ENCODE measurements at regions not wholly inside any gene's neighbourhood (a gene's known extent, or its start where the extent isn't known, plus 50 kb on each side); places are given as distances from the start of the nearest gene placed in this dataset.
"Not testable (repeated sequence)": the region's sequence is repeated elsewhere in the genome, so short reads cannot be mapped to it uniquely, and the experiment has no call there.

DNA sequence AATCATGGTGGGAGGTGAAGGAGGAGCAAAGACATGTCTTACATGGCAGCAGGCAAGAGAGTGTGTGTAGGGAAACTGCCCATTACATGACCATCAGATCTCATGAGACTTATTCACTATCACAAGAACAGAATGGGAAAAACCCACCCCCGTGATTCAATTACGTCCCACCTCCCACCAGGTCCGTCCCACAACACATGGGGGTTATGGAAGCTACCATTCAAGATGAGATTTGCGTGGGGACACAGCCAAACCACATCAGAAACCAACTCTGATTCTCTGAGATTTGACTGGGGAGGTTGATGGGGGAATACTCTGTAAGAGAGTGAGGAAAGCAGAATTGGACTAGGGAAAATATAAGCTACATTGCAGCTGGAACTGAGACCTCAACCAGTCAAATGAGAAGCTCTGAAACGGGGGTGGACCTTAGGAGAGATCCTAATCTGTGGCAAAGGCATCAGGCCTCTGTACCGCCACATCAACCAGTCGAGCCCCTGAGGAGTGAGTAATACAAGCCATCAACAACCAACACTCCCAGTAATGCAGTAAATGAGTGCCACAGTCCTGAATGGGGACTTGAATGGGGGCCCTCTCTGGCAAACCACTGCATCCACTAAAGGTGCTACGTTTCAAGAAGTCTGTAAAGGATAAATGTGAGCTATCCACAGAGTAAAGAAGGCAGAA lies 207.9 kb upstream of the GADL1 start:
- peak; percentile 0 for DNase-seq

DNA sequence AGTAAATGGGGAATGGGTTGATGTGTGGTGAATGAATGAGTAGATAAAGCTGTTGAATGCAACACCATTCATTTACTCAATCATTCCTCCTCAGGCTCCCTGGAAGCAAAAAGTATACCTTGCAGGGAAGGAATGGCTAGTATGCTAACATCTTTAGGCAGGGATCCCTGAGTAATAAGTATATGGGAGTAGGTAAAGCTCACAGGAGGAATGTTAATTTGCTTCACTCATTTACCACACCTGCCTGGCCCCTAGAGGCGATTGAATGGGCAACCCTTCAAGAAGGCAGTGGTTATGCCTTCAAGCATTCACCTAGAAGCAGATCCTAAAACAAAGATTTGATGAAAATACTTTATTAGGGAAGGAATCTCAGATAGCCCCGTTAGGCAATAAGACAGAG lies 208.7 kb upstream of the GADL1 start:
- DNase-seq, result no peak

GRCh38 chr3:31103623-31104180 lies 209.2 kb upstream of the GADL1 start:
- DNase-seq, result no peak

DNA sequence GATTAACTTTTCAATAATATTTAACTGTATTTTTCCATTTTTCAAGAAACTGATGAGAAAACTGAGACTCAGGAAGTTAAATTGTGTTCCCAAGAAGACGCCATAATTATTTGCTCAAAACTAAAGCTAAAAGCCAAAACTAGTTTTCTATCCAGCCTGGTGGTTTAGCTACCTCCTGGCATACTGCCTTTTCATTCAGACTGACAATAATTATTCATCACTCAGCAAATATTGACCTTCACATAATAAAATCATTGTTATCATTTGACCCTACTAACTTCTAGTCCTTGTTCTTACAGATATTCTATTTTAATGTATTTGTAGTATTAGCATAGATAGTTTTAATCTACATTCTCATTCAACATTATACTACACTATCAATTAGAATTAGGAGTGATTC lies 210.6 kb upstream of the GADL1 start:
- DNase-seq, result no peak

GRCh38 chr3:31105438-31106077 lies 211.1 kb upstream of the GADL1 start:
- DNase-seq, result peak; percentile 81

- no peak for DNase-seq
These were observed 211.7 kb upstream of the GADL1 start for GRCh38 chr3:31106204-31106603.

DNA sequence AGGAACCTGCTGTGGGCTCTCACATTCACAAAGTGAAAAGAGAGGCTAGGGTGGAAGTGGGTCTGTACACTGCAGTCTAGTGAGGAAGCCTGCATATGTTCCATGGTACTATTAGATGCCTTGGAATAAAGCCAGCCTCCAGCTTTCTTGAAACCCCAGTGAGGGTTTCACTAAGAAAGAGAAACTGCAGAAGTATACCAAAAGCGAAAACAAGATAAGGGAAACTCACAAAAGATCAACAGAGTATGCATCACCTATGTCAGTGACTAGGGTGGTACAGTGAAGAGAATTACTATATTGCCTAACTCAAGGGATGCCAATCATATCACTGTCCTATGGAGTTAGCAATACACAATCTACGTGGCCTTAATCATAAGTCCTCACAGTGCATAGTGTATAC lies 212.5 kb upstream of the GADL1 start:
- peak; percentile 38 for DNase-seq

GRCh38 chr3:31114929-31115283 lies 220.4 kb upstream of the GADL1 start:
- no peak for DNase-seq

DNA sequence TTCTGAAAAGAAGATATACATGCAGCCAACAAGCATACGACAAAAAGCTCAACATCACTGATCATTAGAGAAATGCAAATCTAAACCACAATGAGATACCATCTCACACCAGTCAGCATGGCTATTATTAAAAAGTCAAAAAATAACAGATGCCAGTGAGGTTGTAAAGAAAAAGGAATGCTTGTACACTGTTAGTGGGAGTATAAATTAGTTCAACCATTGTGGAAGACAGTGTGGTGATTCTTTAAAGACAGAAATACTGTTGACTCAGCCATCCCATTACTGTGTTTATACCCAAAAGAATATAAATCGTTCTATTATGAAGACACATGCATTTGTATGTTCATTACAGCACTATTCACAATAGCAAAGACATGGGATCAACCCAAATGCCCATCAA lies 221.1 kb upstream of the GADL1 start:
- DNase-seq, result not testable (repeated sequence)

- DNase-seq, result no peak
These were observed 222.2 kb upstream of the GADL1 start for GRCh38 chr3:31116651-31117050.

DNA sequence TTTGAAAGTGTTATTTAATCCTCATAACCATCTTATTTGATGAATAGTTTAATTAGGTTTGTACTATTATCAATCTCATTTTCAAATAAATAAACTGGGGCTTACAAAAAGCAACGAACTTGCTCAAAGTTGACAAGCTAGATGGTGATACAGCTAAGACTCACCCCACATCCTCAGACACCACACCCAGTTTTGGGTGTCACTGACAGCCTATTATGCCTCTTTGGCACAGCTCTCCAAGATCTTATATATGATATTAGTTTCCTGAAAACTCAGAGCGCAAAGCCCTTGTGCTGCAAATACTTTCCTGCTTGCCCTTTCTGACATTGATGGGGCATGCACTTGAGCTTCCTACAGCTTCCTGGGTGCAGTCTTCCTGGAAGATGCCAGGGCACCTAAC lies 223.4 kb upstream of the GADL1 start:
- no peak for DNase-seq

- DNase-seq, result no peak
These were observed 229.9 kb upstream of the GADL1 start for GRCh38 chr3:31124373-31124772.

GRCh38 chr3:31125413-31126020 lies 231.1 kb upstream of the GADL1 start:
- no peak for DNase-seq

- no peak for DNase-seq
These were observed 234.8 kb upstream of the GADL1 start for GRCh38 chr3:31129241-31129640.

- DNase-seq, result peak; percentile 13
These were observed 237.8 kb upstream of the GADL1 start for GRCh38 chr3:31132132-31132769.

DNA sequence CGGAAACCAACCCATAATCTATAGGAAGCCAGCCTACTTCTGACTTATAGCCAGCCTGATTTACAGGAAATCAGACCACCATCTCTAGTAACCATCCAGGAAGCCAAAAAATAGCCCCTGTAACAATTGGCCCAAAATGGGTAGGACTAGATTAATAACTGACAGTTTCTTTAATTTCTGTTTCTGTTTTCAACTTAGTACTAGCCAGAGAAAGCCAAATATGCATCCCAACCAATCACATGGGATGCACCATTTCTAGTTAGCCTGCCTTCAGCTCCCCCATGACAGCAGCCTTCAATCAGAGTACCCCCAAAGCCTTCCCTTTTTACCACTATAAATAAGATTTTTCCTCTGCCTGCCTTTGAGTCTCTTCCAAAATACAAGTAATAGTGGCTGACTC lies 239.1 kb upstream of the GADL1 start:
- no peak for DNase-seq

DNA sequence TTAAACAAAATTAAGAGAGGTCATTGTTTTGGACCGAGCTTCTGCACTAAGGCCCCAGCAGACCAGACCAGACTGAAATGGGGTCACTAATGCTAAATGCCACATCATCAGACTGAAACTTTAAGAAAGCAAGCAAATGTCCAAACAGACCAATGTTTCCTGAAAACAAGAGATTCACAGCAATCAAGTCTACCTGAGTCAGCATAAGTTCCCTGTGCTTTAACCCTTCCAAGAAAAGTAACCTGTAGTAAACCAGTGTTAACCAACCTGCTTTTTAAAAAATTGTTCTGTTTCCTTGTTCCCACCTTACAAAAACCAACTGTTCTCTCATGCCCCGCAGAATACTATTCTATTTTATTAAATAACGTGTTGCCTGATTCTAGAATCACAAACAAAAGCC lies 241.1 kb upstream of the GADL1 start:
- DNase-seq, result no peak

- DNase-seq, result no peak
These were observed 243.4 kb upstream of the GADL1 start for GRCh38 chr3:31137718-31138465.

GRCh38 chr3:31140470-31140869 lies 246.0 kb upstream of the GADL1 start:
- DNase-seq, result no peak

DNA sequence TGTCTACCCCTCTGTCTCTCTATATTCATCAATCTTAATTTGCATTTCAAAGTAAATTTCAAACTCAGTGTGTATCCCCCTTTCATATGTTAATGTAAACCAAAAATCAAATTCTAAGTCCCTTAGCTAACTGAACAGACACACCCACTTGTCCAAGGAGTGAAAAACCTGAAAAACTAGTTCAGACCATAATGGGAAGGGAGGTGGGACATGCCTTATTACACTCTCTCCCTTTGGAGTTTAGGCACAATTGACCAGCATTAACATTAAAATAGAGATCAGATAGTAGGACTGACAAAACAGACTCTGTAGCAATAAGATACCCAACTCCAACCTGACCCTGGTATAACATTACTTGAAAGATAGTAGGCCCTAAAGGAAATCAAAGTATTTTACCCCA lies 247.7 kb upstream of the GADL1 start:
- DNase-seq, result no peak

DNA sequence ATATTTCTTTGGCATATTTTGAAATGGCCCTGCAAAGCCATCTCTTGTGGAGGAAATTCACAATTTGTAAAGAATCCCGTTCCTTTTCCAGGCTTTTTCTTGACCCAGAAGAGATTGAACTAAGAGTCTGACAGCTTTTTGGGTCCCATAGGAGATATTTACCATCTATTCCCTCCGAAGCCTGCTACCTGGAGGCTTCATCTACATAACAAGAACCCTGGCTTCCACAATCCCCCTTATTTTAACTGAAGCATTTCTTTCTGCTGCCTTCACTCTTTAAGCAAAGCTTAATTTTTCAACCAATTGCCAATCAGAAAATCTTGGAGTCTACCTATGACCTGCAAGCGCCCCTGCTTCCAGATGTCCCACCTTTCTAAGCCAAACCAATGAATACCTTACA lies 248.1 kb upstream of the GADL1 start:
- DNase-seq, result no peak

DNA sequence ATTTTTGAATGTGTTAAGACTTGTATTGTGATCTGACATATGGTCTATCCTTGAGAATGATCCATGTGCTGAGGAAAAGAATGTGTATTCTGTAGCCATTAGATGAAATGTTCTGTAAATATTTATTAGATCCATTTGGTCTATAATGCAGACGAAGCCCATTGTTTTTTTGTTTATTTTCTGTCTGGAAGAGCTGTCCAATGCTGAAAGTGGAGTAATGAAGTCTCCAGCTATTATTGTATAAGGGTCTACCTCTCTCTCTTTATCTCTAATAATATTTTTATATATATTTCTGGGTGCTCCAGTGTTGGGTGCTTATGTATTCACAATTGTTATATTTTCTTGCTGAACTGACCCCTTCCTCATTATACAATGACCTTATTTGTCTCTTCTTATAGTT lies 250.6 kb upstream of the GADL1 start:
- no peak for DNase-seq

- DNase-seq, result no peak
These were observed 253.1 kb upstream of the GADL1 start for GRCh38 chr3:31147550-31147949.

Measured in inflammatory macrophage treated with lipopolysaccharide for 4 hours (primary cell).